C4-2B (cell line): ENCODE measurements at regions not wholly inside any gene's neighbourhood (a gene's known extent, or its start where the extent isn't known, plus 50 kb on each side); places are given as distances from the start of the nearest gene placed in this dataset.

Experiments used
- CTCF ChIP-seq: fragments of 450-650 bp; conservative IDR thresholded peaks from 2 replicates; pipeline ENCODE4 v1.5.1; 2017; ENCODE audit warnings: mild to moderate bottlenecking
- ZFX ChIP-seq: fragments of 450-650 bp; IDR thresholded peaks from 2 replicates; pipeline ENCODE4 v1.6.1; 2017

- TF ChIP-seq CTCF (no peak), ZFX (no peak)
Measured at GRCh38 chr17:13240851-13241250, 223.0 kb upstream of the ELAC2 start.
